Retinal pigment epithelial cell (primary cell): ENCODE measurements at regions not wholly inside any gene's neighbourhood (a gene's known extent, or its start where the extent isn't known, plus 50 kb on each side); places are given as distances from the start of the nearest gene placed in this dataset.
"Not testable (repeated sequence)": the region's sequence is repeated elsewhere in the genome, so short reads cannot be mapped to it uniquely, and the experiment has no call there.

Experiments used
- DNase-seq: peaks from one replicate; pipeline ENCODE4 v3.0.0-alpha.2; 2010; ENCODE audit warnings: low read depth
- H3K4me3 ChIP-seq: 2 replicates; pipeline ENCODE4 v1.5.1; 2011; ENCODE audit warnings: mild to moderate bottlenecking, low read length, control low read depth, moderate library complexity
- CTCF ChIP-seq: conservative IDR thresholded peaks from 2 replicates; pipeline ENCODE4 v1.5.1; 2011; ENCODE audit warnings: low read depth, low read length, control low read depth, inconsistent platforms

- no peak for DNase-seq
- TF ChIP-seq CTCF: no peak
- no peak overlapping the region for H3K4me3 ChIP-seq
Observed at GRCh38 chr2:118582058-118582457, 265.4 kb downstream of the EN1 start.

GRCh38 chr2:118580651-118581050, 266.8 kb downstream of the EN1 start:
- DNase-seq: no peak
- H3K4me3 ChIP-seq: no peak overlapping the region
- TF ChIP-seq CTCF: no peak

- no peak overlapping the region for H3K4me3 ChIP-seq
- TF ChIP-seq CTCF: no peak
- no peak for DNase-seq
Observed at GRCh38 chr2:118580107-118580506, 267.3 kb downstream of the EN1 start.

GRCh38 chr2:118577202-118577601, 270.2 kb downstream of the EN1 start:
- DNase-seq: no peak
- TF ChIP-seq CTCF: no peak
- H3K4me3 ChIP-seq: no peak overlapping the region

- TF ChIP-seq CTCF: no peak
- DNase-seq: no peak
- H3K4me3 ChIP-seq: no peak overlapping the region
Observed at GRCh38 chr2:118576109-118576855, 271.2 kb downstream of the EN1 start.

GRCh38 chr2:118572380-118572779, 275.1 kb downstream of the EN1 start:
- H3K4me3 ChIP-seq, DNase-seq: not testable (repeated sequence)

GRCh38 chr2:118569876-118570535, 277.4 kb downstream of the EN1 start:
- no peak for TF ChIP-seq CTCF
- no peak for DNase-seq
- no peak overlapping the region for H3K4me3 ChIP-seq
